ENCODE measurements at regions not wholly inside any gene's neighbourhood (a gene's known extent, or its start where the extent isn't known, plus 50 kb on each side); places are given as distances from the start of the nearest gene placed in this dataset.

GRCh38 chr18:29871246-29871645 is 1171.3 kb downstream of the DSC3 start:
- H3K4me3 ChIP-seq (ENCODE audit: low read length, poor library complexity, severe bottlenecking), result no peak overlapping the region
- H3K9me3 ChIP-seq (ENCODE audit: insufficient read depth, low read depth, low read length), result no peaks in the 10 kb centered on the region
- H3K9ac ChIP-seq (ENCODE audit: low read depth, low read length, poor library complexity, severe bottlenecking), result no peak overlapping the region
- no peaks in the 10 kb centered on the region for H3K79me2 ChIP-seq (ENCODE audit: insufficient read depth, low read length)
- H3K4me1 ChIP-seq (ENCODE audit: insufficient read depth, low read length, poor library complexity, severe bottlenecking), result no peaks in the 10 kb centered on the region
- no peaks in the 10 kb centered on the region for H3K27me3 ChIP-seq (ENCODE audit: insufficient read depth, low read length, poor library complexity, severe bottlenecking)
- H4K20me1 ChIP-seq (ENCODE audit: insufficient read depth, low read length, poor library complexity, severe bottlenecking), result no peaks in the 10 kb centered on the region
- no peak overlapping the region for H2AFZ ChIP-seq (ENCODE audit: low read length)
- no peak for TF ChIP-seq CTCF (conservative IDR thresholded peaks at IDR 0.05; ENCODE audit: low read length)
- TF ChIP-seq EZH2phosphoT487 (IDR thresholded peaks at IDR 0.05; ENCODE audit: borderline replicate concordance), result no peak
- no peaks in the 10 kb centered on the region for H3K36me3 ChIP-seq (ENCODE audit: insufficient read depth, low read length)
- no peak overlapping the region for H3K4me2 ChIP-seq (ENCODE audit: low read depth, low read length, poor library complexity, severe bottlenecking)
- H3F3A ChIP-seq (ENCODE audit: low read depth), result no peaks in the 10 kb centered on the region
- no peaks in the 10 kb centered on the region for H3K9me2 ChIP-seq (replicated peaks; ENCODE audit: low read depth, low read length)

GRCh38 chr18:29862824-29863223 is 1179.7 kb downstream of the DSC3 start:
- no peaks in the 10 kb centered on the region for H3K27me3 ChIP-seq (ENCODE audit: insufficient read depth, low read length, poor library complexity, severe bottlenecking)
- H3F3A ChIP-seq (ENCODE audit: low read depth), result no peaks in the 10 kb centered on the region
- no peak overlapping the region for H3K4me3 ChIP-seq (ENCODE audit: low read length, poor library complexity, severe bottlenecking)
- H3K9me2 ChIP-seq (replicated peaks; ENCODE audit: low read depth, low read length), result no peaks in the 10 kb centered on the region
- no peaks in the 10 kb centered on the region for H3K4me1 ChIP-seq (ENCODE audit: insufficient read depth, low read length, poor library complexity, severe bottlenecking)
- H3K4me2 ChIP-seq (ENCODE audit: low read depth, low read length, poor library complexity, severe bottlenecking), result no peak overlapping the region
- H3K9ac ChIP-seq (ENCODE audit: low read depth, low read length, poor library complexity, severe bottlenecking), result no peak overlapping the region
- no peak overlapping the region for H2AFZ ChIP-seq (ENCODE audit: low read length)
- H3K79me2 ChIP-seq (ENCODE audit: insufficient read depth, low read length), result no peaks in the 10 kb centered on the region
- no peaks in the 10 kb centered on the region for H3K36me3 ChIP-seq (ENCODE audit: insufficient read depth, low read length)
- no peaks in the 10 kb centered on the region for H3K9me3 ChIP-seq (ENCODE audit: insufficient read depth, low read depth, low read length)
- TF ChIP-seq CTCF (conservative IDR thresholded peaks at IDR 0.05; ENCODE audit: low read length) (no peak), EZH2phosphoT487 (IDR thresholded peaks at IDR 0.05; ENCODE audit: borderline replicate concordance) (no peak)
- no peaks in the 10 kb centered on the region for H4K20me1 ChIP-seq (ENCODE audit: insufficient read depth, low read length, poor library complexity, severe bottlenecking)

DNA sequence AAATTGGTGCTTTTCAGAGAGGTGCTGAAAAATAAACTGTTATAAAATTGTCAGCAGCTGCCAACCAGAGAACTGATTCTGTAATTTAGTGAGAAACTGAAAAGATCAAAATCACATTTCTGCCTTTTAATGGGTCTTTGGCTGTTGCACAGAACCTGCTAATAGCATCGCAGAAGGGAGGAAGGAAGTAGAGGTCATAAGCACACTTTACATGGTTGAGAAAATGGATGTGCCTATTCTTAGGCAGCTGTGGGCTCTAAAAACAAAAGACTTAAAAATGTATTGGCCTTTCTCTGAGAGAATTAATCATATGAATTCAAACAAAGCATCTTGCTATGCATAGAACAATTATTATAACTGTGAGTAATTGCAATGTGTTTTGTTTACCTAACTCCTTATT is 1186.9 kb downstream of the DSC3 start:
- TF ChIP-seq EZH2phosphoT487 (IDR thresholded peaks at IDR 0.05; ENCODE audit: borderline replicate concordance), result no peak
- no peak for TF ChIP-seq CTCF (conservative IDR thresholded peaks at IDR 0.05; ENCODE audit: low read length)
- H3F3A ChIP-seq (ENCODE audit: low read depth), result no peaks in the 10 kb centered on the region
- H3K36me3 ChIP-seq (ENCODE audit: insufficient read depth, low read length), result no peaks in the 10 kb centered on the region
- H3K79me2 ChIP-seq (ENCODE audit: insufficient read depth, low read length), result no peaks in the 10 kb centered on the region
- H3K9ac ChIP-seq (ENCODE audit: low read depth, low read length, poor library complexity, severe bottlenecking), result no peak overlapping the region
- H4K20me1 ChIP-seq (ENCODE audit: insufficient read depth, low read length, poor library complexity, severe bottlenecking), result no peaks in the 10 kb centered on the region
- H3K27me3 ChIP-seq (ENCODE audit: insufficient read depth, low read length, poor library complexity, severe bottlenecking), result no peaks in the 10 kb centered on the region
- H3K9me2 ChIP-seq (replicated peaks; ENCODE audit: low read depth, low read length), result no peaks in the 10 kb centered on the region
- H3K4me1 ChIP-seq (ENCODE audit: insufficient read depth, low read length, poor library complexity, severe bottlenecking), result peaks cover 3% of the 10 kb centered on the region
- H3K4me2 ChIP-seq (ENCODE audit: low read depth, low read length, poor library complexity, severe bottlenecking), result peak overlapping the region; percentile 10
- no peaks in the 10 kb centered on the region for H3K9me3 ChIP-seq (ENCODE audit: insufficient read depth, low read depth, low read length)
- peak overlapping the region; percentile 30 for H3K4me3 ChIP-seq (ENCODE audit: low read length, poor library complexity, severe bottlenecking)
- peak overlapping the region; percentile 71 for H2AFZ ChIP-seq (ENCODE audit: low read length)
